ENCODE measurements at regions not wholly inside any gene's neighbourhood (a gene's known extent, or its start where the extent isn't known, plus 50 kb on each side); places are given as distances from the start of the nearest gene placed in this dataset.

DNA sequence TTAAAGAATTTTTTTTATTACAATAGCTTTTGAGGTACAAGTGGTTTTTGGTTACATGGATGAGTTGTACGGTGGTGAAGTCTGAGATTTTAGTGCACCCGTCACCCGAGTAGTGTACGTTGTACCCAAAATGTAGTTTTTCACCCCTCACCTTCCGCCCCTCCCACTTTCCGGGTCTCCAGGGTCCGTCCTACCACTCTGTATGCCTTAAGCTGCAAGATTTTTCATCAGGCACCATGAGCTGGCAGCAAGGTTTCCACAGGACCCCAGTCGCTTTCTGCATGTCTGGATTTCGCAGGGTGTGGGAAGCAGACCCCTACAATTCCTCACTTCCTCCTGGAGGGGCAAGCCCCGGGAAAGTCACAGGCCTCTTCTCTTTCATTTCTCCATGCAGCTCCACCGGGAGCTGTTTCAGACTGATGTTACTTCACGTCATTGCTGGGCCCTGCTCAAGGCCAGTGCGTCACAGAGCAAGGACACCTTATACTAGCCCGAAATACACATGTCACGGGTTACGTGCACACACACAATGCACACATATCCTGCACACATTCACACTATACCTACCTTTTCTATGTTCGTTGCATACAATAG is 179.1 kb downstream of the ZFP36L2 start:
- no peak for TF ChIP-seq MYC (IDR thresholded peaks at IDR 0.05; ENCODE audit: low read depth, low read length)
- TF ChIP-seq, protein P1, sequence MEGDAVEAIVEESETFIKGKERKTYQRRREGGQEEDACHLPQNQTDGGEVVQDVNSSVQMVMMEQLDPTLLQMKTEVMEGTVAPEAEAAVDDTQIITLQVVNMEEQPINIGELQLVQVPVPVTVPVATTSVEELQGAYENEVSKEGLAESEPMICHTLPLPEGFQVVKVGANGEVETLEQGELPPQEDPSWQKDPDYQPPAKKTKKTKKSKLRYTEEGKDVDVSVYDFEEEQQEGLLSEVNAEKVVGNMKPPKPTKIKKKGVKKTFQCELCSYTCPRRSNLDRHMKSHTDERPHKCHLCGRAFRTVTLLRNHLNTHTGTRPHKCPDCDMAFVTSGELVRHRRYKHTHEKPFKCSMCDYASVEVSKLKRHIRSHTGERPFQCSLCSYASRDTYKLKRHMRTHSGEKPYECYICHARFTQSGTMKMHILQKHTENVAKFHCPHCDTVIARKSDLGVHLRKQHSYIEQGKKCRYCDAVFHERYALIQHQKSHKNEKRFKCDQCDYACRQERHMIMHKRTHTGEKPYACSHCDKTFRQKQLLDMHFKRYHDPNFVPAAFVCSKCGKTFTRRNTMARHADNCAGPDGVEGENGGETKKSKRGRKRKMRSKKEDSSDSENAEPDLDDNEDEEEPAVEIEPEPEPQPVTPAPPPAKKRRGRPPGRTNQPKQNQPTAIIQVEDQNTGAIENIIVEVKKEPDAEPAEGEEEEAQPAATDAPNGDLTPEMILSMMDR (IDR thresholded peaks at IDR 0.05; ENCODE audit: low read depth, low read length): no peak
- no peak for TF ChIP-seq POLR2A (IDR thresholded peaks at IDR 0.05; ENCODE audit: extremely low read depth, insufficient read length)
- TF ChIP-seq, protein P2, sequence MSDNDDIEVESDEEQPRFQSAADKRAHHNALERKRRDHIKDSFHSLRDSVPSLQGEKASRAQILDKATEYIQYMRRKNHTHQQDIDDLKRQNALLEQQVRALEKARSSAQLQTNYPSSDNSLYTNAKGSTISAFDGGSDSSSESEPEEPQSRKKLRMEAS (IDR thresholded peaks at IDR 0.05; ENCODE audit: low read depth, low read length): no peak
